ENCODE measurements at regions not wholly inside any gene's neighbourhood (a gene's known extent, or its start where the extent isn't known, plus 50 kb on each side); places are given as distances from the start of the nearest gene placed in this dataset.
"Not testable (repeated sequence)": the region's sequence is repeated elsewhere in the genome, so short reads cannot be mapped to it uniquely, and the experiment has no call there.

DNA sequence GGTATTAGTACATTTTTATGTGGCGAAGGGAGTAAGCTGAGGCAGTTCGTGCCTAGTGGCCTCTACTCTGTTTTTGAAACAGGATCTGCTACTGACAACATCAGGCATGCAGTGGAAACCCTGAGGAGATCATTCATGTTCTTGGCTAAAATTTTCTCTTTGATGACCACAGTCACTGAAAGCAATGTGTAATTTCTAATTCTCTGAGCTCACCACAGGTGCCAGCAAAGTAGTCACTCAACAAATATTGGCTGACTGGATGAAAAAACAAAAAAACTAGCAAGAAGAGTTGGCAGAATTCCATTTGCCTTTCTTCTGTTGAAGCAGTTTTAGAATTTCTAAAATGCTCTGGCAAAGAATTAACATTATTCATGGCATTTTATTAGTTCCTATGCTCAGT, 176.5 kb upstream of the KCTD7 start:
- TF ChIP-seq, protein P1, sequence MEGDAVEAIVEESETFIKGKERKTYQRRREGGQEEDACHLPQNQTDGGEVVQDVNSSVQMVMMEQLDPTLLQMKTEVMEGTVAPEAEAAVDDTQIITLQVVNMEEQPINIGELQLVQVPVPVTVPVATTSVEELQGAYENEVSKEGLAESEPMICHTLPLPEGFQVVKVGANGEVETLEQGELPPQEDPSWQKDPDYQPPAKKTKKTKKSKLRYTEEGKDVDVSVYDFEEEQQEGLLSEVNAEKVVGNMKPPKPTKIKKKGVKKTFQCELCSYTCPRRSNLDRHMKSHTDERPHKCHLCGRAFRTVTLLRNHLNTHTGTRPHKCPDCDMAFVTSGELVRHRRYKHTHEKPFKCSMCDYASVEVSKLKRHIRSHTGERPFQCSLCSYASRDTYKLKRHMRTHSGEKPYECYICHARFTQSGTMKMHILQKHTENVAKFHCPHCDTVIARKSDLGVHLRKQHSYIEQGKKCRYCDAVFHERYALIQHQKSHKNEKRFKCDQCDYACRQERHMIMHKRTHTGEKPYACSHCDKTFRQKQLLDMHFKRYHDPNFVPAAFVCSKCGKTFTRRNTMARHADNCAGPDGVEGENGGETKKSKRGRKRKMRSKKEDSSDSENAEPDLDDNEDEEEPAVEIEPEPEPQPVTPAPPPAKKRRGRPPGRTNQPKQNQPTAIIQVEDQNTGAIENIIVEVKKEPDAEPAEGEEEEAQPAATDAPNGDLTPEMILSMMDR (IDR thresholded peaks at IDR 0.05): no peak
- Mint-ChIP-seq H3K9me3 (no peaks in the 10 kb centered on the region), H3K4me3 (no peak overlapping the region), H3K36me3 (ENCODE audit: low read depth) (no peaks in the 10 kb centered on the region), H3K27ac (no peak overlapping the region), H3K27me3 (ENCODE audit: insufficient read depth) (peaks cover 3% of the 10 kb centered on the region; the same call in 1 of the 2 replicates), H3K4me1 (ENCODE audit: low read depth) (peaks cover 10% of the 10 kb centered on the region)
- DNase-seq: no peak

DNA sequence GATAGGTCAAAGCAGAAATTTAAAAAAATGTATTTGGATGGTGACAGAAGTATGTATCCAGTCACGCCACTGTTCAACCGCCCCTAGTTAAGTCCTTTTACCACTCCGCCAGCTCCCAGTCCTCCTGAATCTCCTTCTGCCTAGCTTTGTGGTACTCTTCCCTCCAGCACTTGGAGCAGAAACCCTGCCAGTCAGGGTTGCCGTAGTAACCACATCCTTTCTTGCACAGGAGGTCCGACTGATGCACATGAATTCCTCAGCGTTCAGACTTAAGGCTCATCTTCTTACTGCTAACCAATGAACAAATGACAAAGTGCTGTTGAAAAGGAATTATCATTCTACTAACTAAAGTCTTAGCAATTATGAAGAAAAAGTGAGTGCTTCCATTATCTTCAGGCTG, 175.3 kb upstream of the KCTD7 start:
- H3K4me3 Mint-ChIP-seq: no peak overlapping the region
- no peak overlapping the region for H3K27ac Mint-ChIP-seq
- TF ChIP-seq, protein P1 (IDR thresholded peaks at IDR 0.05): no peak
- no peak for DNase-seq
- peaks cover 5% of the 10 kb centered on the region; the same call in 1 of the 2 replicates for H3K4me1 Mint-ChIP-seq (ENCODE audit: low read depth)
- H3K27me3 Mint-ChIP-seq (ENCODE audit: insufficient read depth): peaks cover 3% of the 10 kb centered on the region; the same call in 1 of the 2 replicates
- H3K9me3 Mint-ChIP-seq: no peaks in the 10 kb centered on the region
- H3K36me3 Mint-ChIP-seq (ENCODE audit: low read depth): no peaks in the 10 kb centered on the region

DNA sequence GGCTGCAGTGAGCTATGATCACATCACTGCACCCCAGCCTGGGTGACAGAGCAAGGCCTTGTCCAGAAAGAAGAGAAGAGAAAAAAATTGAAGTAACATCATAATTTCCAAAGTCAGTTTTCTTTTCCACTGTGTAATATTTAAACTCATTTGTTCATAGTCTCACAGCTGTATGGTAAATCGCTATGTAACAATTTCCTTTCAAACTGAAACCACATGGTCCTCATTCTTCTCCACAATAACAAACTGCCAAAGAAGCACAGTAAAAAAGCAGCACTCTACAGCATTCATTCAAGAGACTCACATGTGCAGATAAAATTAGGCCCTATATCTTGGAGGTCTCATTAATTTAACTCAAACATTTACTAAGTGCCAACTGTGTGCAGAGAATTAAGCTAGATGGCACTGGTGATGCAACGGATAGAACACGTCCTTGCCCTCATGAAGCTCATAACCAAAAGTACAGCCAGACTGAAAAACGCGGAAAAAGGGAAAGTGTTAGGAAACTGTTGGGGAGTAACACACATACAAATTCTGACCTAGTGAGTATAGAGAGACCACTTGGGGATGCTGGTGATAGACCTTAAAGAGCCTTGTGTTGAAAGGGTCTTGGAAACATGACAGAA, 174.0 kb upstream of the KCTD7 start:
- no peak for DNase-seq
- H3K9me3 Mint-ChIP-seq: no peaks in the 10 kb centered on the region
- H3K4me3 Mint-ChIP-seq: no peak overlapping the region
- peaks cover 5% of the 10 kb centered on the region; the same call in 1 of the 2 replicates for H3K4me1 Mint-ChIP-seq (ENCODE audit: low read depth)
- no peaks in the 10 kb centered on the region for H3K36me3 Mint-ChIP-seq (ENCODE audit: low read depth)
- TF ChIP-seq, protein P1 (IDR thresholded peaks at IDR 0.05): no peak
- H3K27me3 Mint-ChIP-seq (ENCODE audit: insufficient read depth): peaks cover 3% of the 10 kb centered on the region; the same call in 1 of the 2 replicates
- no peak overlapping the region for H3K27ac Mint-ChIP-seq

DNA sequence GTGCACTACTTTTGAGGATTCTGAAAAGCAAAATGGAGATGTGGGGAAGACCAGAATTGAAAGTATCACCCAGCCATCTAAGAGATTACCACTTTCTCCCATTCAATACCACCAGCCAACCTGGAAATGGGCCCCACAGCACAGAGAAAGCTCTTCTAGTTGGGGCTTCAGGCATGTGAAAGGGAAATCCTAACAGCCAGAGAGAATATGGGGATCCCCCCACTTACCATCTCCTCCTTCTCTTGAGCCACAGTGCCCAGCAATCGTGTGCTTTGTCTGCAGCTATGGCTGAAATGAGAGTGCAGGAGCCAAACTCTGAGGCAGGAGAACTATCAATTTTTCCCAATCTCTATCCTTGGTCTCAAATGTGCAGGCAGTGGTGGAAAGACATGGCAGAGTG, 173.2 kb upstream of the KCTD7 start:
- H3K27ac Mint-ChIP-seq; H3K4me1 Mint-ChIP-seq (ENCODE audit: low read depth): not testable (repeated sequence)

DNA sequence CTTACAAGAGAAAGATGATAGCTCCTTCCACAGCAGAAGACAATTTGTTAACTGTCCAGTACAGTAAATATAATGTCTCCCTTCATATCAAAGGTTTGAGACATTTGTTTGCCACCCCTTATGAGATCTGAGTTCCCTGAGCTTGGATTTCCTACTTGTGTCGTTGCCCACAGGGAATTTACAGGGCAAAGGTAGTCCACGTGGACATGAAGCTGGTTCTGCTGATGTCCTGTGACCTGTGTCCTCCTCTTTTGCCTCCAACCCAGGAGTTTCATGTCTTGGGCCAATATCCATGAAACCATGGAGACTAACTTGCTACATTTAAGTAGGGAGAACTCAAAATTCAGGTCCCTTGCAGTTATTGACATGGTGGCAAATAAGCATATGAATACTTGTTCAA, 172.2 kb upstream of the KCTD7 start:
- H3K9me3 Mint-ChIP-seq; H3K27me3 Mint-ChIP-seq (ENCODE audit: insufficient read depth); H3K36me3 Mint-ChIP-seq (ENCODE audit: low read depth); DNase-seq; H3K27ac Mint-ChIP-seq; H3K4me1 Mint-ChIP-seq (ENCODE audit: low read depth); H3K4me3 Mint-ChIP-seq: not testable (repeated sequence)

More for the DNA sequence above, 173.2 kb upstream of the KCTD7 start:
- H3K9me3 Mint-ChIP-seq; H3K27me3 Mint-ChIP-seq (ENCODE audit: insufficient read depth); H3K4me3 Mint-ChIP-seq; DNase-seq; H3K36me3 Mint-ChIP-seq (ENCODE audit: low read depth): not testable (repeated sequence)

DNA sequence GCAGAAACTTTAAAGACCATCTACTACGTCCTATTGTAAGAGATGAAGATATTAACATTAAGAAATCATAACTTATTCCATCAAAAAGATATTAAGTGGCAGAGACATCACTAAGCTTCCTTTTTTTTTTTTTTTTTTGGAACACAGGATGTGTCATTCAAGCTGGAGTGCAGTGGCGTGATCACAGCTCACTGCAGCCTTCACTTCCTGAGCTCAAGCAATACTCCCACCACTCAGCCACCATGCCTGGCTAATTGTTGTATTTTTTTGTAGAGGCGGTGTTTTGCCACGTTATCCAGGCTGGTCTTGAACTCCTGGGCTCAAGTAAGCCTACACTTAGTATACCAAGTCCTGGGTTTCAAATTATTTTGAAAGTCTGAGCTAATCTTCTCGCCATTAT, 169.7 kb upstream of the KCTD7 start:
- H3K4me1 Mint-ChIP-seq (ENCODE audit: low read depth); H3K4me3 Mint-ChIP-seq; H3K27me3 Mint-ChIP-seq (ENCODE audit: insufficient read depth): not testable (repeated sequence)

DNA sequence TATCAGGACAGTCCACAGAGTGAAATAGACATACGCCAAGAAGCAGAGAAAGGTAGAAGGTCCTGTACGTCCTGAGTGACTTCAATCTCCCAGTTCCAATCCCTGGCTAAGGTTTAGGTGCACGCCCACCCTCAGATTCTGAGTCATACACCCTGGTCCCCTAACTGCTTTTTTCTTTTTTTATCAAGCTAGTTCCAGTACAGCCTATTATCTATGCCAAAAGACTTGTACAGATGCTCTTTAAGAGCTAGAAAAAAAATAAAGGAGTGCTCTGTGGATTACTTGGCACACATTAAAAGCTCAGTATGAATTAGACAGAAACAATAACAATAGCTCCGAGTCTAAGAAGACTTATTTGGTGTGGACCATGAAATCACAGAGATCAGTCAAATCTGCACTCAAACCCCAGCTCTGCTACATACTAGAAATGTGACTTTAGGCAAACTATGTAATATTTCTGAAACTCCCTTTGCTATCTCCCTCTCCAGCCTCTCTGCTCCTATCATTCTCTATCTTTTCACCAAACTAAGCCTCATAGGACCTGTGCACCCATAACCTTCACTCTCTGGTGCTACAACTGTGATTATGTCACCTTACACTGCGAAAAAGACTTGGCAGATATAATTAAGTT, 168.8 kb upstream of the KCTD7 start:
- DNase-seq; H3K4me1 Mint-ChIP-seq (ENCODE audit: low read depth); H3K27me3 Mint-ChIP-seq (ENCODE audit: insufficient read depth); H3K36me3 Mint-ChIP-seq (ENCODE audit: low read depth); H3K27ac Mint-ChIP-seq; H3K9me3 Mint-ChIP-seq; H3K4me3 Mint-ChIP-seq: not testable (repeated sequence)

More for the DNA sequence above, 169.7 kb upstream of the KCTD7 start:
- H3K36me3 Mint-ChIP-seq (ENCODE audit: low read depth); H3K27ac Mint-ChIP-seq; DNase-seq; H3K9me3 Mint-ChIP-seq: not testable (repeated sequence)

Data from HFFc6 (cell line).